ENCODE measurements at regions not wholly inside any gene's neighbourhood (a gene's known extent, or its start where the extent isn't known, plus 50 kb on each side); places are given as distances from the start of the nearest gene placed in this dataset.

DNA sequence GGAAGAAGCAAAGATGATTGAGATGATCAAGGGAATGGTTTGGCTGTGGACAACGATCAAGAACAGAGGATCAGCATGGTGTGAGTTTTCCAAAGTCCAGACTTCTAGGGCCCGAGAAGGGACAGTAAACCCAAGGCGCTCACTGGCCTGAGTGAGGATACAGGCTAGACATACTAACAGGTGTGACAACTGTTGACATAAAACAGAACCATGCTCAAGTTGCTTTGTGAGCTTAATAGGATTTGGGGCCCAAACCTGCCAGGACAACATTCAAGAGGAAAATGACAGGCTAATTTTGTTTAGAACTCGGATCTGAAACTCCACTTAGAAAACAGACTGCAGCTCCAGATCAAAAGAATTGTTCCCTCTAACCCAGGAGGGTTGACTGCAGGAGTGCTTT lies 68.1 kb upstream of the ACKR3 start:
- no peaks in the 10 kb centered on the region for H3K27me3 ChIP-seq (ENCODE audit: control insufficient read depth, extremely low read depth, insufficient read depth, low read length)
- H3K36me3 ChIP-seq (ENCODE audit: control insufficient read depth in 2 of 2, extremely low read depth in 1 of 2, insufficient read depth in 2 of 2, low read length in 2 of 2), result no peaks in the 10 kb centered on the region
- no peaks in the 10 kb centered on the region for H3K79me2 ChIP-seq (ENCODE audit: control insufficient read depth, insufficient read depth, low read length)
- no peak overlapping the region for H2AFZ ChIP-seq (ENCODE audit: control insufficient read depth, low read length)
- no peak overlapping the region for H3K9ac ChIP-seq (ENCODE audit: control insufficient read depth, extremely low read depth, insufficient read depth, low read length)
- H4K20me1 ChIP-seq (ENCODE audit: control insufficient read depth, extremely low read depth, insufficient read depth, low read length), result no peaks in the 10 kb centered on the region
- H3K4me2 ChIP-seq (ENCODE audit: control insufficient read depth, extremely low read depth, insufficient read depth, low read depth, low read length), result no peak overlapping the region
- TF ChIP-seq, protein P1, sequence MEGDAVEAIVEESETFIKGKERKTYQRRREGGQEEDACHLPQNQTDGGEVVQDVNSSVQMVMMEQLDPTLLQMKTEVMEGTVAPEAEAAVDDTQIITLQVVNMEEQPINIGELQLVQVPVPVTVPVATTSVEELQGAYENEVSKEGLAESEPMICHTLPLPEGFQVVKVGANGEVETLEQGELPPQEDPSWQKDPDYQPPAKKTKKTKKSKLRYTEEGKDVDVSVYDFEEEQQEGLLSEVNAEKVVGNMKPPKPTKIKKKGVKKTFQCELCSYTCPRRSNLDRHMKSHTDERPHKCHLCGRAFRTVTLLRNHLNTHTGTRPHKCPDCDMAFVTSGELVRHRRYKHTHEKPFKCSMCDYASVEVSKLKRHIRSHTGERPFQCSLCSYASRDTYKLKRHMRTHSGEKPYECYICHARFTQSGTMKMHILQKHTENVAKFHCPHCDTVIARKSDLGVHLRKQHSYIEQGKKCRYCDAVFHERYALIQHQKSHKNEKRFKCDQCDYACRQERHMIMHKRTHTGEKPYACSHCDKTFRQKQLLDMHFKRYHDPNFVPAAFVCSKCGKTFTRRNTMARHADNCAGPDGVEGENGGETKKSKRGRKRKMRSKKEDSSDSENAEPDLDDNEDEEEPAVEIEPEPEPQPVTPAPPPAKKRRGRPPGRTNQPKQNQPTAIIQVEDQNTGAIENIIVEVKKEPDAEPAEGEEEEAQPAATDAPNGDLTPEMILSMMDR (optimal IDR thresholded peaks at IDR 0.05 in 1 of 3, IDR thresholded peaks at IDR 0.05 in 1 of 3, conservative IDR thresholded peaks at IDR 0.05 in 1 of 3; ENCODE audit: extremely low read depth in 1 of 3, insufficient read depth in 2 of 3, low read length in 3 of 3), result no peak
- TF ChIP-seq EZH2 (IDR thresholded peaks at IDR 0.05; ENCODE audit: low read length), result no peak
- no peaks in the 10 kb centered on the region for H3K9me3 ChIP-seq (ENCODE audit: control insufficient read depth, low read depth, low read length)
- no peaks in the 10 kb centered on the region for H3K9me1 ChIP-seq (ENCODE audit: control insufficient read depth, extremely low read depth, insufficient read depth, low read length)
- no peak overlapping the region for H3K4me3 ChIP-seq (ENCODE audit: control insufficient read depth in 2 of 3, extremely low read depth in 1 of 3, insufficient read depth in 2 of 3, low read depth in 1 of 3, low read length in 3 of 3)
- dilution Hi-C loops (cut with MboI; ENCODE audit: extremely low pct_ligation_motif_present, low sequenced_read_pairs), result no loop called here
- no peaks in the 10 kb centered on the region for H3K4me1 ChIP-seq (ENCODE audit: control insufficient read depth, extremely low read depth, insufficient read depth, low read length)
- DNase-seq (ENCODE audit: low read depth, low spot score), result no peak
- no peak for FAIRE-seq
- H3K27ac ChIP-seq (ENCODE audit: control insufficient read depth, insufficient read depth, low read length), result no peak overlapping the region

DNA sequence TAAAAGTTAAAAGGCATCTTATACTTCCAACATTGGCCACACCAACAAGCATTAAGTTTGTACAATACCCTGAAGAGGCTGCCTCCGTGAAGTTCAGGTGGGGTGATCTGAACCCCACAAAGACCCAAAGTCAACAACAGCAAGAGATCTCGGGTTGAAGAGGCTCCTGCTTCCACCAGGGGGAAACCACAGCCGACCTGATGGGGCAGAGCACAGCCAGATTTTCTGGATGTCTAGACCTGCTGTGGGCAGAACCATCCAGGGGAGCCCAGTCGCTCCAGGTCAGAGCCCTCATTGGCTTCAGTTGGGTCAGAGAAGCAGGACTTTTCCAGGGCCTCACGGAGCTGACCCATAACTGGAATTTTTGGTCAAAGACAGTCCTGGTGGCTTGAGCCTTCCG lies 66.5 kb upstream of the ACKR3 start:
- TF ChIP-seq EZH2 (IDR thresholded peaks at IDR 0.05; ENCODE audit: low read length), result no peak
- TF ChIP-seq, protein P1 (optimal IDR thresholded peaks at IDR 0.05 in 1 of 3, IDR thresholded peaks at IDR 0.05 in 1 of 3, conservative IDR thresholded peaks at IDR 0.05 in 1 of 3; ENCODE audit: extremely low read depth in 1 of 3, insufficient read depth in 2 of 3, low read length in 3 of 3), result peak; percentile 16 to 22 (median 21)
- DNase-seq (ENCODE audit: low read depth, low spot score), result no peak

More for the DNA sequence above, 66.5 kb upstream of the ACKR3 start:
- Histone ChIP-seq H3K79me2 (ENCODE audit: control insufficient read depth, insufficient read depth, low read length) (no peaks in the 10 kb centered on the region), H3K27me3 (ENCODE audit: control insufficient read depth, extremely low read depth, insufficient read depth, low read length) (no peaks in the 10 kb centered on the region), H3K27ac (ENCODE audit: control insufficient read depth, insufficient read depth, low read length) (no peak overlapping the region), H2AFZ (ENCODE audit: control insufficient read depth, low read length) (no peak overlapping the region), H3K9ac (ENCODE audit: control insufficient read depth, extremely low read depth, insufficient read depth, low read length) (no peak overlapping the region), H3K4me1 (ENCODE audit: control insufficient read depth, extremely low read depth, insufficient read depth, low read length) (no peaks in the 10 kb centered on the region), H4K20me1 (ENCODE audit: control insufficient read depth, extremely low read depth, insufficient read depth, low read length) (no peaks in the 10 kb centered on the region), H3K4me3 (ENCODE audit: control insufficient read depth in 2 of 3, extremely low read depth in 1 of 3, insufficient read depth in 2 of 3, low read depth in 1 of 3, low read length in 3 of 3) (no peak overlapping the region), H3K9me1 (ENCODE audit: control insufficient read depth, extremely low read depth, insufficient read depth, low read length) (no peaks in the 10 kb centered on the region), H3K36me3 (ENCODE audit: control insufficient read depth in 2 of 2, extremely low read depth in 1 of 2, insufficient read depth in 2 of 2, low read length in 2 of 2) (no peaks in the 10 kb centered on the region), H3K9me3 (ENCODE audit: control insufficient read depth, low read depth, low read length) (no peaks in the 10 kb centered on the region), H3K4me2 (ENCODE audit: control insufficient read depth, extremely low read depth, insufficient read depth, low read depth, low read length) (no peak overlapping the region)
- no peak for FAIRE-seq
- dilution Hi-C loops (cut with MboI; ENCODE audit: extremely low pct_ligation_motif_present, low sequenced_read_pairs), result no loop called here

Data from keratinocyte (primary cell).